HG03060 (cell line): ENCODE measurements at regions not wholly inside any gene's neighbourhood (a gene's known extent, or its start where the extent isn't known, plus 50 kb on each side); places are given as distances from the start of the nearest gene placed in this dataset.
"Not testable (repeated sequence)": the region's sequence is repeated elsewhere in the genome, so short reads cannot be mapped to it uniquely, and the experiment has no call there.

Experiments
- ATAC-seq: cut with Tn5 transposase; IDR thresholded peaks from one replicate; pipeline ENCODE4 v1.9.1; 2021; ENCODE audit warnings: low read depth, moderate number of reproducible peaks; ENCODE audit not compliant: unreplicated experiment

DNA sequence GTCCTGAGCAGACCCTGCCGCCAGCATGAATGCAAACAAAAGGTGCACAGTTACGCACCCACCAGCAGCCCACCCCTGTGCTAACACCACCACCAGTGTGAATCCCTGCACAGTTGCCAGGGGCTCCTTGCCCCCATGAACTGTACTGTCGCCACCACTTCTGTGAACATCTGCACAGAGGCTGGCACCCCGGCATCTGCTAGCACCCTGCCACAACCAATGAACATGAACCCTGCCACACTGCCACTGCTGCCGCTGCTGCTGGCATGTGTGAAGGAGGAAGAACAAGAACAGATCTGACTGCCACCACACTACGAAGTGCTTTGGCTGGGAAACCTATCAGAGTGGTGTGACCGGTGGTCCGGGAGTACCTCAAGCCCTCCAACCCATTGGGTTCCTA, 261.3 kb downstream of the PARM1 start:
- ATAC-seq = no peak

DNA sequence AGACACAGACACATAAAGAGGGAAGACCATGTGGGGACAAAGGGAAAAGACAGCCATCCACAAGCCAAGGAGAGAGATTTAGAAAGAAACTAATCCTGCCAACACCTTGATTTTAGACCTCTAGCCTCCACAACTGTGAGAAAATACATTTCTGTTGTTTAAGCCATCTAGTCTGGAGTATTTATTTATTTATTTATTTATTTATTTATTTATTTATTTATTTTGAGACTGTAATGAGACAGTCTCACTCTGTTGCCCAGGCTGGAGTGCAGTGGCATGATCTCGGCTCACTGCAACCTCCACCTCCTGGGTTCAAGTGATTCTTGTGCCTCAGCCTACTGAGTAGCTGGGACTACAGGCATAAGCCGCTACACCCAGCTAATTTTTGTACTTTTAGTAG, 259.3 kb downstream of the PARM1 start:
- not testable (repeated sequence) for ATAC-seq

DNA sequence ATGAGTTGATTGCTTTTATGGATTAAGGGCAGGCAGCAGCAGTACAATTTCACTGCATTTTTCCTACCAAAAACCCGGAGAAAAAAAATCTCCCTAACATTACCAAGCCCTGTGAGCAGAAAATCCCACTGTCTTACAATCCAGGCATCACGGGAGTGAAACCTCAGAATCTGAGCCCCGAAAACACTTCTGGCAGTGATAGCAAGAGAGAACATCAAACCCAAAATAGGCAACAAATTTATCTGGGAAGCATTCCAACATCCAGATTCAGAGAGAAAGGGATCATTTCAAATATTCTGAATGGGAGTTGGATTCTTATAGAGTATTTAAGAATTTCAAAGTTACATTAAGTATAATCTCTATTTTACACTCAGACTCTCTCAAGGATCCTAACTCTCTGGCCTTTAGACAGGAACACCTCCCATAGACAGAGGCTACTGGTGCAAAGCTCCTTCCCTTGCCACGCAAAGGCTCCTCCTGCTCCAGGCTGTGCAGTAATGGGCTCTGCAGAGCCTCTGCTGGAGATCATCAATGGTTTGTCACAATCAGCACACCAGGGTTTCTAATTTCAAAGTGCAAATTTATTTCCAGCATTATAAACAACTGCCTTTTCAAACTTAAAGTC, 256.9 kb downstream of the PARM1 start:
- no peak for ATAC-seq

DNA sequence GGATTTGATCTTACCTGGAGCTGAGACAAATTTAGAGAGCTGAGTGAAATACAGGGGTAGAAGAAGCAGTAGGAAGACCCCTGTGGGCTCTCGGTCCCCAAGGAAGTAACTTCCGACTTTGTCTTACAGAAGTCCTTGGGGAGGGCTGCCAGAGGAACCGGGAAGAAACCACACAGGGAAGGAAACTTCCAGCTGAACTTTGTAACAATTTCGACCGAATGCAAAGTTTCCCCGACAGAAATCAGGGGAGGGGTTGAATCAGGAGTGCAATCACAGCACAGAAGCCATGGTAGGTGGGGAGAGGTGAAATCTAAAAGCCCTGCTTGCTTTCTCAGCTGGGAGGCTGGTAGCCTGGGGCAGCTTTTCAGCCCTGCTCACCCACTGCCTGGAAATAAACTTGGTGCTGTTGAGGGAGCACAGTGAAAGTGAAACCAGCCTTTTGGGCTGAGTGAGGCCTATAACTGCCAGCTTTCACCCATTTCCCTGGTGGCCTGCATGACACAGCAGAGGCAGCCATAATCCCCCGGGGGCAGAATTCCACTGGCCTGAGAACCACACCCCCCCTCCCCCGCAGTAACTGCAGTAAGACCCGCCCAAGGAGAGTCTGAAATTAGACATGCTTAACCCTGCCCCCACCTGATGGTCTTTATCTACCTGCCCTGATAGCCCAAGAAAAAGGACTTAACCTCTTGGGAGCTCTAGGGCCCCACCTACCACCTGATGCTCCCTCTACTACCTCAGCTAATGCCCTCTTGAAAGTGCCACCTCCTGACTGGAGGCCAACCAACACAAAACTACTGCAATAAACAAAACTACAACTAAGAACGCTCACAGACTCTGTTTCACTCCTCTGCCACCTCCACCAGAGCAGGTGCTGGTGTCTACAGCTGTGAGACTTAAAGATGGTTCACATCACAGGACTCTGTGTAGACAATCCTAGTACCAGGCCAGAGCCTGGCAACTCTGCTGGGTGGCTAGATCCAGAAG, 248.2 kb downstream of the PARM1 start:
- ATAC-seq = peak; percentile 74

DNA sequence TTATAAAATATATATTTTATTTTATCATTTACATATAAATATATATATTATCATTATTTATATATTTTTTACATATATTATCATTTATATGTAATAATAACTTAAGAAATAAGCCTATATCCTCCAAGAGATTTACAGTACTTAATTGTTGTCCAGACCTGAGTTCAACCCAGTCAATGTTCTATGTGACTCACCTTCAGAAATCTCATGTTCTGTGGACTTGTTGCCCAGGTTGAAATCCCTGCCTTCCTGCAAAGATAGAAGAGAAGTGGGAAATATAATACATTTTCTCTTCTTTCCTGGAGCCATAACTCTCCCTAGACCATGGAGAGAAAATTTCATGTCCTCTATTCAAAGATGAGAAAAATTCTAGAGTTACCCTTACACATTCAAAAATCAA, 247.3 kb downstream of the PARM1 start:
- ATAC-seq = no peak

DNA sequence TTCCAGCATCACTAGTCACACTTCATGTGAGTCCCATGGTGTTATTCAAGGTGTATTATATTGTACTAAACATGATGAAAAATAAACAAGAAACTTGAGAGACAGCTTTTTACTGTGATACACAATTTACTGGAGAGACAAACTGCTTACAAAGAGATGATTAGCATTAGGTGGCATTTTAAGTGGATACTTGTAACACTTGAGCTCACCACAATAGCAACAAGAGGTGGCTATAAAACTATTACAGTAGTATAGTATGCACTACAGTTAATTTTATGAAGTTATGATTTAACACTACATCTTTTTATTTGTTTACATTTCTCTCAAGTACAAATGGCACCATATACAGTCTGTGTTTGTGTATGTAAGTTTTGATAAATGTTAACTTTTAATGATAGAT, 246.6 kb downstream of the PARM1 start:
- no peak for ATAC-seq

DNA sequence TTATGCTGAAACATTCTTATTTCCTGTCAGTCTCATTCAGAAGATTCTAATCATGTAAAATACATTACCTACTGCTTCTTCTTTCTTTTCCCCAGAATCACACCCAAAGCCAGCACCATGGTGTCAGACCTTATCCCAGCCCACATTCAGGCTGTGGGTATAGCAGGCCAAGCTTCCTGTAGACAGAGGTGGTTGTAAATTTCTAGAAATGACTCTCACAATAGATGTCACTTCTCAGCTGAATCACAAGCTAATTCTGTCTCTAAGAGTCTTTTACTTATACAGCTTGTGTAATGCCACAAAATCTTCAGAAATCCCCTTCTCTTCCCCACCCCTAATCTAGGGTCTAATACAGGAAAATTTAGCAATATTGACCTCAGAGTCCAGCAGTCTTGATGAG, 239.6 kb downstream of the PARM1 start:
- ATAC-seq = peak; percentile 84

DNA sequence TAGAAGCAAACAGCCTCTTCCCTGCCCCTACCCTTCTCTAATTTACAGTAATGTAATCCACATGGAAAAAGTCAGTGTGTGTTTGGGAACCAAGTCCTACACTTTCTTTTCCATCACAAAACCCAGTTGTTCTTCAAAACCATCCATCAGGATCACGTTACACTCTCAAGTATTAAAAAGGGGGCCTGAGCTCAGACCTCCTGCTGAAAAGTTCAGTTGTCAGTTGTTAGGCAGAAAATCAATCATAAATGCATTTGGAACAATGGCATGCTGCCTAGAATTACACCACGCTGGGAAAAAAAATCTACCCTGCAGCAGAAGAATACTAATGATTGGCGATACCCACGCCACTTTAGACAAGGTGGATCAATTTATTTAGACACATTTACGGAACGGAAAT, 236.5 kb downstream of the PARM1 start:
- ATAC-seq = no peak

DNA sequence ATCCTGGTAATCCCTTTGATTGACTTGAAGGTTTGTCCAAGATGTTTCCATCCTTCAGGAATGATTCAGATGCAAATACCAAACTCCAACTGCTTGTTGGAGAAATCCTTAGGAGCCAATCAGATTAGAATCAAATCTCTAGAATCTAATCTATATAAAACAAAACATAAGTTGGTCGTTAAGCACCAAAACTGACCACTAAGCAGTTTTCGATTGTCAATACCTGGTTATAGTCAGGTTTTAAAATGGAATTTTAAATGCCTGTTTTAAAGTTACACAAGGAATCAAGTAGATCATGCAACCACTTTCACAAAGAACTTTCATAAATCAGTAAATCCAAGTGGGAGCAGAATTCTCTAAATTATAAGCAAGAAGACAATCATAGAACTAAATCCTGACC, 236.1 kb downstream of the PARM1 start:
- ATAC-seq = no peak

DNA sequence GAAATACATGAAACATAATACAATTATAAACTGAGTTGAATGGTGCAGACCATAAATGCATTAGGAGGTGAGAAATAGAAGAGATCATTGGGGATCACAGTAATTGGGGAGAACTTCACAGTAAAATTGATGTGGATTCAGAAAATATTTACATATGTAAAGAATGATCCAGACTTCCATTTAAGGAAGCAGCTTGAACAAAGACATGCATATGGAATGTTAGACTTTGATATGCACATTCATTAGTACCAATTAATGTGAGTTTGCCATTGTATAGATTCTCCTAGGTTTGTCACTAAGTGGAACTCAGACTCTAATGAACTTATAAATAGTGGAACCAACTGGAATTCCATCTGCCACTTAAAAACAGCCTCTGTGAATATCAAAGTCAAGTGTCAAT, 235.6 kb downstream of the PARM1 start:
- ATAC-seq = no peak

DNA sequence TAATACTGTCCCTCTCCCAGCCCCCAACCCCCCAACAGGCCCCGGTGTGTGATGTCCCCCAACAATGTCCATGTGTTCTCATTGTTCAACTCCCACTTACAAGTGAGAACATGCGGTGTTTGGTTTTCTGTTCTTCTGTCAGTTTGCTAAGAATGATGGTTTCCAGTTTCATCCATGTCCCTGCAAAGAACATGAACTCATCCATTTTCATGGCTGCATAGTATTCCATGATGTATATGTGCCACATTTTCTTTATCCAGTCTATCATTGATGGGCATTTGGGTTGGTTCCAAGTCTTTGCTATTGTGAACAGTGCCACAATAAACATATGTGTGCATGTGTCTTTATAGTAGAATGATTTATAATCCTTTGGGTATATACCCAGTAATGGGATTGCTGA, 232.2 kb downstream of the PARM1 start:
- ATAC-seq = not testable (repeated sequence)

DNA sequence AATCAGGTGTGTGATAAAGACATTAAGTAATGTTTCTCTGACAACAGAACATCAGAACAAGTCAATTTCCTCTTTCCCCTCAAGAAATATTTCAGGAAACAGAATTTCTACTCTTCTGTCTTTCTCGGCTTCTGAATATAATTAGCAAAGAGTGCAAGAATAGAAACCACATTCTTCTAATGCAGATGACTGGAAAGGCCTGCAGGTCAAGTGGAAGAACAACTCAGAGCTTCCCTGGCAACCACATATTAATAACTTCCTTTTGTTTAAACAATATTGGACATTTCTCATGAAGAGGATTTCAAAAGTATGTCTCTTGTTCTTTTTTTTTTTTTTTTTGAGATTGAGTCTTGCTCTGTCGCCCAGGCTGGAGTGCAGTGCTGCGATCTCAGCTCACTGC, 225.5 kb downstream of the PARM1 start:
- no peak for ATAC-seq

DNA sequence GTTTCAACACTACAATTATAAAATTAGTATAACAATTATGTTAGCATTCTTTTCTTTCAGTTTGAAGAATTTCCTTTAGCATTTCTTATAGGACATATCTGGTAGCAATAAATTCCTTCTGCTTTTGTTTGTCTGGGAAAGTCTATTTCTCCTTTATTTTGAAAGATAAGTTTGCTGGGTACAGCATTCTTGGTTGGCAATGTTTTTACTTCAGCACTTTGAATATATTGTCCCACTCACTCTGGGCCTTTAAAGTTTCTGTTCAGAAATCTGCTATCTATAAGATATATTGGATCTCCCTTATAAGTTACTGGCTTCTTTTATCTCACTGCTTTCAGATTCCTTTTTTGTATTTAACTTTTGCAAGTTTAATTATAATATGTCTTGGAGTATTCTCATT, 222.1 kb downstream of the PARM1 start:
- ATAC-seq = no peak

DNA sequence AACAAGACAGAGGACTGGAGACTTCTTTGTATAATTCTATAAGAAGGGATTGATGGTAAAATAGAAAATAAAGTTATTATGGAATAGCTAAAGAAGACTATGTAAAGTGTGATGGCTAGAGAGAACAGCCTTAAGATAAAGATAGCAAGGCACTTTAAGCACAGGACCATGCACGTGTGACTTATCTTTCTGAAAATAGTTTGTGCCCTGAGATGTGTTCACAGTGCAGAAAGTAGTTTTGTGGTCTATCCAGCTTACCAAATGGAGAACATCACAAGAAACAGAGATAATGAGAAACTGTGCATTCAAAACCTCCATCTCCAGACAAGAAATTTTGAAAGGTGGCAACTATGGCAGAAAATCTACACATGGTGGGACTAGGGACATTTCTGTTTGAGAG, 213.3 kb downstream of the PARM1 start:
- no peak for ATAC-seq

DNA sequence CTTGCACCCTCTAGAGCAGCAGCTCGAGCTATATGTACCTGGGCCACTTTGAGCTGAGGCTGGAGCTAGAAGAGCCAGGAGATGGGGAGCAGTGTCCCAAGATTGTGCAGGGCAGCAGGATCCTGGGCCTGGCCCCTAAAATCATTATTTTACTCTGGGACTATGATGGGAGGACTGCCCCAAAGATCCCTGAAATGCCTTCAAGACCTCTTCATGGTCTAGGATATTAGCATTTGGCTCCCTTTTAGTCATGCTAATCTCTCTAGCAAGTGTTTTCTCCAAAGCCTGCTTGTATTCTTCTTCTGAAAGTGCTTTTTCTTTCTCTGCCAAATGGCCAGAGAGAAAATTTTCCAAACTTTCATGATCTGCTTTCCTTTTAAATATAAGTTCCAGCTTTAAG, 211.6 kb downstream of the PARM1 start:
- no peak for ATAC-seq

DNA sequence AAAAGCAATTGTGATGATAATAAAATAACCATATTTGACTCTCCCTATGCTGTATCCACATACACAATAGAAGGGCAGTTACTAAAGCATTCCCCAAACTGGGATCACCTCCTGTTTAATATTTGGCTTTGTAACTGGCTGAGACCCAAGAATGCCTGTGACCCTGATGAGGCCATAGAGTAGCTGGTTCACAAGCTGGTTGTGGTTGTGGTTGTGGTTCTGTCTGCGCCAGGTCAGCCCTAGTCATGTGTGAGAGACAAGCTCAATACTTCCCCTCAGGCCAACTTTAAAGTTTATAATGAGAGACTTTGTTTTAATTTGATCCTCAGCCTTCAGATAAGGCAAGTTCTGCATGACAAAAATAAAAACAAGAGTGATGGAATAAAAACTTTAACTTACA, 209.9 kb downstream of the PARM1 start:
- ATAC-seq = no peak

DNA sequence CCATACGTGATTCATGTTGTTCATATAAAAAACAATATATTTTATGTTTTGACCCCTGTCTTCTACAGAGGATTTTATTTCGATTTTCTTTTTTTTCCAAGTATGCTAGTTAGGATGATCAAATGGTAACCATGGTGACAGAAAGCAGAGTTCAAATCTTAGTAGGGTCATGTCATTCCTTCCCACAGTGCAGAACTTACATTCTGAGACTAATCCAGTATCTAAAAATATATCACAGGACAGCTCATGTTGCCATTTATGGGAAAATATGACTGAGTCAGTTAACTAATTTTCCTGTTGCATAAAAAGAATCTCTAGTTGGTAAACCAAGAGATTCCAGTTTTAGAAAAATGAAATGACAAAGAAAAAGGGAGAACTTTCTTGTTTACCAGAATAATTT, 209.5 kb downstream of the PARM1 start:
- ATAC-seq = no peak

DNA sequence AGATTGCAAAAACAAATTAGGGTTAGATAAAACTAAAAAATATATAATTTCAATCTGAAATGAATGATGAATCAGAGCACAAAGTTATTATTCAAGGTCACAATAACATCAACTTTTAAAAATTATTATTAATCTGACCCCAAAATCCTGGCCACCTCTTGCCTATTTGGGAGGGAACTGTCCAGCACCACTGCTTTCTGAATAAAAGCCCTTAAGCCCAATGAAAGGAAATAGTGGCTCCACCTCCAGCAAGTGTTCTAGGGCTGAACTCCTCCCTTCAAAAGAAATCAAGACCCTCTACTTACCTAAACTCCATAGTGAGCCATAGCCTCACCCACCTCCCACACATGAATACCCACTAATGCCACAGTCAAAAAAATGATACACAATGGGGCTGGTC, 208.2 kb downstream of the PARM1 start:
- no peak for ATAC-seq

DNA sequence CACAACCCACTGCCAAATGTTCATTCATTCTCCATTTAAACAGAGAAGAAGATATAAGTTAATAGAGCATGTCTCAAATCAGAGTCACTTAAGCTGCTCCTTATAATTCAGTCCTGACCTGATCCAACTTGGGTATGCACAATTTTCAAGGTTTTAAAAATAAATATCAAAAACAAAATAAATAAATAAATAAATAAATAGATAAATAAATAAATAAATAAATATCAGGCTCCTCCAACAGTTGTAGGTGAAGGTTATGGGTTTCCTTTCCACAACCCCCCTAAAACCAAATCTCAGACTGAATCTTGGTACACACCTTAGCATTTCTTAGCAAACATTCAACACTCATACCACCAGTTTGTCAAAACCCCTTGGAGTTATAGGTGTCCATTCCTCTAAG, 204.4 kb downstream of the PARM1 start:
- ATAC-seq = no peak

DNA sequence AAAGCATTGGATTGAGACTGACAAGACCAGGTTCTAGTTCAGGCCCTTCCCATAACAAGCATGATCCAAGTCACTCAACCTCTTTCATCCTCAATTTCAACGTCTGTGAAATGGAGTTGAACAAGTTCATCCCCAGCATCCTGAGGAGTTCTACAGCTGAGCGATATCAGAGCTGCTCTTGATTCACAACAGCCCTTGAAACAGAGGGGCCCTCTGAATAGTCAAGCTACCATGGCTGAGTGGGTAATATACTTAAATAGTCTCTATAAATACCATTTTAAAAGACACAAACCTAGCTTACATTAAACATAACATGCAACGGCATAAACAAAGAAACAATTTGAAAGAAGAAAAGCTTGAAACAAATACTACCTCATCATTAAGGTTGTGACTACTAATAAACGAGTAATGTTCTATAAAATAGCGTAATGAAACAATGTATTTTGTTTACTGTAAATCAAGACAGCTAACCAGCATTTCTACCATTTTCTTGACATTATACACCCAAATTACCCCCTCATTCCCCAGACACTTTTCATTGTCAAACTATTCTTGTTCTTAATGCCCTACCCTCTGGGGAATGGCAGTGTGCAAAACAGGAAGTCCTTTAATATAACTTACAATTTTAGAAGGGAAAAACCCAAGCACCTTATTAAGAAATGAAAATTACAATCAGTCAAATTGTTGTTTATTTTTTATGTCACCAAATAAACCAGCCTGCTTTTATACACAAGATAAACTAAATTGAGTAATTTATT, 202.3 kb downstream of the PARM1 start:
- ATAC-seq = peak; percentile 54

DNA sequence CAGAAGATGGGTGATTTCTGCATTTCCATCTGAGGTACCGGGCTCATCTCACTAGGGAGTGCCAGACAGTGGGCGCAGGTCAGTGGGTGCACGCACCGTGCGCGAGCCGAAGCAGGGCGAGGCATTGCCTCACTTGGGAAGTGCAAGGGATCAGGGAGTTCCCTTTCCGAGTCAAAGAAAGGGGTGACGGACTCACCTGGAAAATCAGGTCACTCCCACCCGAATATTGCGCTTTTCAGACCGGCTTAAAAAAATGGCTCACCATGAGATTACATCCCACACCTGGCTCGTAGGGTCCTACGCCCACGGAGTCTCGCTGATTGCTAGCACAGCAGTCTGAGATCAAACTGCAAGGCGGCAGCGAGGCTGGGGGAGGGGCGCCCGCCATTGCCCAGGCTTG, 194.0 kb downstream of the PARM1 start:
- ATAC-seq = not testable (repeated sequence)
